ENCODE measurements at regions not wholly inside any gene's neighbourhood (a gene's known extent, or its start where the extent isn't known, plus 50 kb on each side); places are given as distances from the start of the nearest gene placed in this dataset.

DNA sequence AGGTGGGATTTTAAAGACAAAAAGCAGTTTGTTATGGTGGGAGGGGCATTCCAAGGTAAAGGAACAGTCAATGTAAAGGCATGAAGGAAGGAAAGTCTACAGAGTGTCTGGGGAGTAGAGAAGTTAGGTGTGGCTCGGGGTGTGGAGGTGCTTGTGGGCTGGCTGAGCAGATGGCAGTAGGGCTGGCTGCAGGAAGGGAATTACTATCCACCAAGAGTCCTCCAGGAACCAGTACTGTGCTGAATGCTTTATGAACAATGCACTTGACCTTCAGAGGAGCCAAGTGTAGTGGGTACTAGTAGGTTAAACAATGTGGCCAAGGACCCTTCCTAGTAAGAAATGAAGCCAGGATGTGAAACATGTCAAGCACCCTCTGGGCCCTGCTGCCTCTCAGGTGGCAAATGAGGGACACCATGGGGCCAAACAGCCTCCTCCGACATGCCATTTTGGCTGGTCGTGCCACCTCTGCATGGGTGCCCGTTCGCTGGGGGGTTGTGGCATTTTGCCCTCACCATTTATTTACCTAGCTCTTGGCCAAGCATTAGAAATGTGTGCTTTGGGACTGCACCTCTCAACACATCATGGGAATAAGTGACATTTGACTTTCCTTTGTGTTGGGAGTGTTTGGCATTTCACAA, 123.6 kb upstream of the TENM4 start:
- TF ChIP-seq POLR2AphosphoS5 (IDR thresholded peaks at IDR 0.05; ENCODE audit: low read depth, low read length) = no peak
- no peak for TF ChIP-seq TAF1 (IDR thresholded peaks at IDR 0.05; ENCODE audit: borderline replicate concordance, low read depth, low read length)
- no peak for TF ChIP-seq POLR2A (IDR thresholded peaks at IDR 0.05; ENCODE audit: low read depth, low read length)
- FAIRE-seq = no peak

GRCh38 chr11:79561496-79561895, 120.7 kb upstream of the TENM4 start:
- no peak for DNase-seq (ENCODE audit: insufficient read length)
- TF ChIP-seq POLR2A (IDR thresholded peaks at IDR 0.05; ENCODE audit: low read depth, low read length) (no peak), TAF1 (IDR thresholded peaks at IDR 0.05; ENCODE audit: borderline replicate concordance, low read depth, low read length) (no peak), POLR2AphosphoS5 (IDR thresholded peaks at IDR 0.05; ENCODE audit: low read depth, low read length) (no peak)
- FAIRE-seq = no peak

More for the DNA sequence above, 123.6 kb upstream of the TENM4 start:
- DNase-seq (ENCODE audit: insufficient read length) = no peak

- FAIRE-seq (no peak), DNase-seq (ENCODE audit: insufficient read length) (no peak)
- TF ChIP-seq POLR2A (IDR thresholded peaks at IDR 0.05; ENCODE audit: low read depth, low read length) (no peak), TAF1 (IDR thresholded peaks at IDR 0.05; ENCODE audit: borderline replicate concordance, low read depth, low read length) (no peak), POLR2AphosphoS5 (IDR thresholded peaks at IDR 0.05; ENCODE audit: low read depth, low read length) (no peak)
These were observed 110.0 kb upstream of the TENM4 start for GRCh38 chr11:79550809-79551208.

DNA sequence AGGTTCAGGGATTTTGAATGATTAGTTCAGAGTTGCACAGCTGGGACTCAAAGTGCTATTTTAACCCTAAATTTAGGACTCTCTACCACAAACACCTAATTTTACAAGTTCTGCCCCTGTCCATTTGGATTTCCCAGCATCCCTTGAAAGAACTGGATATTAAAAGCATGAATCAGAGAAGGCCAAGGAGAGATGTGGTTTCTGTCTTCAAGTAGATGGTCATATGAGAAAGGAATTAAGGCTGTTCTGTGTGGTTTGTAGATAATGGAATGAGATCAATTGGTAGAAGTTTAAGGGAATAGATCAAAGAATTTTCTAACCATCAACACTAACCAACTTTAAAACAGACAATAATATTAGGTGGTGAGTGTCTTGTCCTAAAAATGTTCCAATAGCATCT, 106.4 kb upstream of the TENM4 start:
- no peak for DNase-seq (ENCODE audit: insufficient read length)
- no peak for FAIRE-seq
- no peak for TF ChIP-seq POLR2AphosphoS5 (IDR thresholded peaks at IDR 0.05; ENCODE audit: low read depth, low read length)
- TF ChIP-seq TAF1 (IDR thresholded peaks at IDR 0.05; ENCODE audit: borderline replicate concordance, low read depth, low read length) = no peak
- TF ChIP-seq POLR2A (IDR thresholded peaks at IDR 0.05; ENCODE audit: low read depth, low read length) = no peak

- TF ChIP-seq POLR2A (IDR thresholded peaks at IDR 0.05; ENCODE audit: low read depth, low read length) (no peak), TAF1 (IDR thresholded peaks at IDR 0.05; ENCODE audit: borderline replicate concordance, low read depth, low read length) (no peak), POLR2AphosphoS5 (IDR thresholded peaks at IDR 0.05; ENCODE audit: low read depth, low read length) (no peak)
- FAIRE-seq = no peak
- DNase-seq (ENCODE audit: insufficient read length) = no peak
These were observed 105.5 kb upstream of the TENM4 start for GRCh38 chr11:79546351-79546750.

DNA sequence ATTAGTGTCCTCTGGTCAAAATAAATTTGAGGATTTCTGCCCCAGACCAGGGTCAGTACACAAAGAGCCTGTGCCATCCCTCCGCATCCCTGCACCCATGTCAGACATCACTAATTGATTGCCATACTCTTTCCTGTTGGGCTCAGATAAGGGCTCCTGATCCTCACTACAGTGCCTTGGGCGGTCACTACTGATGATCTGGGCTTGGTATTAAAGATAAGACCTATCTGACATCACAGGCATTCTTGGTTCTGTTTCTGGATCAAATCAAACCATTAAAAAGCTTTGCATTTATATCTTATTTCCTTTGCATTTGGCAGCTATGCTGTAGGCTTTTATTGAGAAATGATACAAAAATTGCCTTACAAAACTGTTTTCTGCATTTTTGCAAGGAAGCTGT, 103.5 kb upstream of the TENM4 start:
- no peak for TF ChIP-seq TAF1 (IDR thresholded peaks at IDR 0.05; ENCODE audit: borderline replicate concordance, low read depth, low read length)
- TF ChIP-seq POLR2A (IDR thresholded peaks at IDR 0.05; ENCODE audit: low read depth, low read length) = no peak
- no peak for TF ChIP-seq POLR2AphosphoS5 (IDR thresholded peaks at IDR 0.05; ENCODE audit: low read depth, low read length)
- DNase-seq (ENCODE audit: insufficient read length) = no peak
- FAIRE-seq = no peak

DNA sequence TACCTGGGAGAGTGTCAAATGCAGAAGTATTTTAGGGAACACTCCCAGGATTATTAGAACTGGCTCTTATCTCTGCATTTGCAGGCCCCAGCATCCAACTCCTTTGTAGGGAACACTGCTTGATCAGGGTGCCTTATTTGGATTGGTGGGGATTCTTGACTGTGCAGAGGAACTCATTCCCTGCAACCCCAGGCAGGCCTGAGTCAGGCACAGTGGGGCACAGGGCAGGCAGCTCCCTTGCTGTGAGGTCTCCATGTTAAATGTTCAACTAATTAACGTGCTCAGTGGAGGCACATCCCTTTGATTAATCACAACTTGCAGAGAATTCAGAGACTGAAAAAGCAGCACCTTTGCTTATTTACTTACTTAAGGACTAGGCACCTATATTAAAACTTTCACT, 102.3 kb upstream of the TENM4 start:
- DNase-seq (ENCODE audit: insufficient read length) (no peak), FAIRE-seq (no peak)

GRCh38 chr11:79541466-79541865, 100.6 kb upstream of the TENM4 start:
- TF ChIP-seq POLR2A (IDR thresholded peaks at IDR 0.05; ENCODE audit: low read depth, low read length) (no peak), POLR2AphosphoS5 (IDR thresholded peaks at IDR 0.05; ENCODE audit: low read depth, low read length) (no peak), TAF1 (IDR thresholded peaks at IDR 0.05; ENCODE audit: borderline replicate concordance, low read depth, low read length) (no peak)
- DNase-seq (ENCODE audit: insufficient read length) (no peak), FAIRE-seq (no peak)

More for the DNA sequence above, 102.3 kb upstream of the TENM4 start:
- TF ChIP-seq TAF1 (IDR thresholded peaks at IDR 0.05; ENCODE audit: borderline replicate concordance, low read depth, low read length) = no peak
- TF ChIP-seq POLR2AphosphoS5 (IDR thresholded peaks at IDR 0.05; ENCODE audit: low read depth, low read length) = no peak
- TF ChIP-seq POLR2A (IDR thresholded peaks at IDR 0.05; ENCODE audit: low read depth, low read length) = no peak

GRCh38 chr11:79538775-79539174, 97.9 kb upstream of the TENM4 start:
- FAIRE-seq = no peak
- DNase-seq (ENCODE audit: insufficient read length) = no peak
- TF ChIP-seq POLR2AphosphoS5 (IDR thresholded peaks at IDR 0.05; ENCODE audit: low read depth, low read length) (no peak), POLR2A (IDR thresholded peaks at IDR 0.05; ENCODE audit: low read depth, low read length) (no peak), TAF1 (IDR thresholded peaks at IDR 0.05; ENCODE audit: borderline replicate concordance, low read depth, low read length) (no peak)

GRCh38 chr11:79536155-79536917, 95.5 kb upstream of the TENM4 start:
- FAIRE-seq = no peak
- DNase-seq (ENCODE audit: insufficient read length) = no peak
- TF ChIP-seq TAF1 (IDR thresholded peaks at IDR 0.05; ENCODE audit: borderline replicate concordance, low read depth, low read length) (no peak), POLR2AphosphoS5 (IDR thresholded peaks at IDR 0.05; ENCODE audit: low read depth, low read length) (no peak), POLR2A (IDR thresholded peaks at IDR 0.05; ENCODE audit: low read depth, low read length) (no peak)

DNA sequence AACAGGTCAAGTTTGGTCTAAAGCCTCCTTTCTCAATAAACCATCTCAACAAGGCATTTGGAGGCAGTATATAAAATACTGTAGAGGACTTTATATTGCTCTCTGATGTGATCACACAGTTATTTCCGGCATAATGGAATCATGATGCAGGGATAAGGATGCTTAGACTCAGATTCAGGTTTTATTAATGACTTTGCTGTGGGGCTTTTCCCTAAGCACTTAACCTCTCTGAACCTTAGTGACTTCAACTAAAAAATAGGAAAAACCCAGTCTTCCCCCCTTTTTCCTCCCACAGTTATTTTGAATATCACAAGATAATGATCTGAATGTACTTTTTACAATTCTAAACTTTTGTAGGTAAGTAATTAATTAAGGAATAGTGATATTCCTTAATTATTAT, 94.8 kb upstream of the TENM4 start:
- no peak for FAIRE-seq
- TF ChIP-seq TAF1 (IDR thresholded peaks at IDR 0.05; ENCODE audit: borderline replicate concordance, low read depth, low read length) = no peak
- no peak for TF ChIP-seq POLR2A (IDR thresholded peaks at IDR 0.05; ENCODE audit: low read depth, low read length)
- no peak for TF ChIP-seq POLR2AphosphoS5 (IDR thresholded peaks at IDR 0.05; ENCODE audit: low read depth, low read length)
- DNase-seq (ENCODE audit: insufficient read length) = no peak

DNA sequence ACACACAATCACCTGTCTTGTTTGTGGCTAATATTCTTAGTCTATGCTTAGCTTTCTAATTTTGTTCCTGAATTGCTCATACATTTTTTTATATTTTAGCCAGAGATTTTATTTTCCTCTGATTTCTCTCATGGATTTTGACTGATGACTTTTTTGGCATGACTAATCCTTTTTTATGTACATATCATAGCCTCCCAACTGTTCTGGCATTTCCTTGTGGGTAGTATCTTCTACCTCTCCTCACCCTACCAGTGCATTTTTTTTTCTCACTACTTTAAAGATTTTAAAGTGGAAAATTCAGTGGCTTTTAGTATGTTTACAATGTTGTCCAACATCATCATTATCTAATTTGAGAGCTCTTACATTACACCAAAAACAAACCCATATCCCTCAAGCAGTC, 84.4 kb upstream of the TENM4 start:
- TF ChIP-seq POLR2A (IDR thresholded peaks at IDR 0.05; ENCODE audit: low read depth, low read length) = no peak
- TF ChIP-seq POLR2AphosphoS5 (IDR thresholded peaks at IDR 0.05; ENCODE audit: low read depth, low read length) = no peak
- TF ChIP-seq TAF1 (IDR thresholded peaks at IDR 0.05; ENCODE audit: borderline replicate concordance, low read depth, low read length) = no peak
- DNase-seq (ENCODE audit: insufficient read length) (no peak), FAIRE-seq (no peak)

All from GM12892 (cell line).